ENCODE measurements at regions not wholly inside any gene's neighbourhood (a gene's known extent, or its start where the extent isn't known, plus 50 kb on each side); places are given as distances from the start of the nearest gene placed in this dataset.

- H3K4me1 ChIP-seq: peaks cover 0 to 8% (median 0%) of the 10 kb centered on the region in 4 donors
- TF ChIP-seq, protein P1, sequence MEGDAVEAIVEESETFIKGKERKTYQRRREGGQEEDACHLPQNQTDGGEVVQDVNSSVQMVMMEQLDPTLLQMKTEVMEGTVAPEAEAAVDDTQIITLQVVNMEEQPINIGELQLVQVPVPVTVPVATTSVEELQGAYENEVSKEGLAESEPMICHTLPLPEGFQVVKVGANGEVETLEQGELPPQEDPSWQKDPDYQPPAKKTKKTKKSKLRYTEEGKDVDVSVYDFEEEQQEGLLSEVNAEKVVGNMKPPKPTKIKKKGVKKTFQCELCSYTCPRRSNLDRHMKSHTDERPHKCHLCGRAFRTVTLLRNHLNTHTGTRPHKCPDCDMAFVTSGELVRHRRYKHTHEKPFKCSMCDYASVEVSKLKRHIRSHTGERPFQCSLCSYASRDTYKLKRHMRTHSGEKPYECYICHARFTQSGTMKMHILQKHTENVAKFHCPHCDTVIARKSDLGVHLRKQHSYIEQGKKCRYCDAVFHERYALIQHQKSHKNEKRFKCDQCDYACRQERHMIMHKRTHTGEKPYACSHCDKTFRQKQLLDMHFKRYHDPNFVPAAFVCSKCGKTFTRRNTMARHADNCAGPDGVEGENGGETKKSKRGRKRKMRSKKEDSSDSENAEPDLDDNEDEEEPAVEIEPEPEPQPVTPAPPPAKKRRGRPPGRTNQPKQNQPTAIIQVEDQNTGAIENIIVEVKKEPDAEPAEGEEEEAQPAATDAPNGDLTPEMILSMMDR (IDR thresholded peaks at IDR 0.05): no peak
- no peak for TF ChIP-seq POLR2AphosphoS5 (IDR thresholded peaks at IDR 0.05)
- no peak for TF ChIP-seq EP300 (IDR thresholded peaks at IDR 0.05)
- TF ChIP-seq POLR2A (IDR thresholded peaks at IDR 0.05): no peak
- H3K9me3 ChIP-seq: no peaks in the 10 kb centered on the region
- no peaks in the 10 kb centered on the region for H3K27me3 ChIP-seq
- DNase-seq: no peak
- no peaks in the 10 kb centered on the region for H3K36me3 ChIP-seq
- WGBS, 2 donors: 37 to 46% methylated on average over 7 of the region's 7 CpGs
- H3K4me3 ChIP-seq: no peak overlapping the region
- no peak overlapping the region for H3K27ac ChIP-seq
- peak; percentile 25 to 60 for ATAC-seq (ENCODE audit: low FRiP score in 2 of 2)
Measured at GRCh38 chr14:66045572-66046021, 440.6 kb upstream of the CCDC196 start.

- H3K4me3 ChIP-seq: no peak overlapping the region
- WGBS, 2 donors: 88 to 89% methylated on average over 1 of the region's 1 CpG
Measured at GRCh38 chr14:66046035-66046434, 440.1 kb upstream of the CCDC196 start.

DNA sequence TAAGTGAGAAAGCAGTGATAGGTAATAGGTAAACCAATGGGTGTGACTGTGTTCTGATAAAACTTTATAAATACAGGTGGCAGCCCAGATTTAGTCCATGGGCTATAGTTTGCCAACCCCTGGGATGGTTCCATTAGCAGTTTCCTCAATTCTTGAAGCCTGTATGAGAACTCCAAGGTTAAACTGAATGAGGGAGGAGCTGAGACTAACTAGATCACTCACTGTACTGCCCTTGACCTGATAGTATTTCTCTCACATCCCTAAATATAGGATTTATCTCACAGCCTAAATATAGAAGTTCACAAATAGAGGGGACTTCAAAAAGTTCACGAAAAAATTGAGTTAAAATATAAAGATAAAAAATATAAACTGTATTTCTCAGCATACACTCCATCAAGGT is 439.6 kb upstream of the CCDC196 start:
- Histone ChIP-seq H3K4me1 (peaks cover 0 to 8% (median 0%) of the 10 kb centered on the region in 4 donors), H3K9me3 (no peaks in the 10 kb centered on the region), H3K4me3 (no peak overlapping the region), H3K27me3 (no peaks in the 10 kb centered on the region), H3K36me3 (no peaks in the 10 kb centered on the region), H3K27ac (no peak overlapping the region)
- DNase-seq: no peak
- 64 to 82% methylated on average over 1 of the region's 1 CpG for WGBS, 2 donors
- TF ChIP-seq, protein P1 (IDR thresholded peaks at IDR 0.05): no peak
- TF ChIP-seq EP300 (IDR thresholded peaks at IDR 0.05) (no peak), POLR2AphosphoS5 (IDR thresholded peaks at IDR 0.05) (no peak), POLR2A (IDR thresholded peaks at IDR 0.05) (no peak)
- no peak for ATAC-seq (ENCODE audit: low FRiP score in 2 of 2)

More at GRCh38 chr14:66046035-66046434, 440.1 kb upstream of the CCDC196 start:
- Histone ChIP-seq H3K27ac (no peak overlapping the region), H3K4me1 (peaks cover 0 to 8% (median 0%) of the 10 kb centered on the region in 4 donors), H3K27me3 (no peaks in the 10 kb centered on the region), H3K9me3 (no peaks in the 10 kb centered on the region), H3K36me3 (no peaks in the 10 kb centered on the region)
- TF ChIP-seq, protein P1 (IDR thresholded peaks at IDR 0.05): no peak
- TF ChIP-seq POLR2A (IDR thresholded peaks at IDR 0.05) (no peak), POLR2AphosphoS5 (IDR thresholded peaks at IDR 0.05) (no peak), EP300 (IDR thresholded peaks at IDR 0.05) (no peak)
- DNase-seq: no peak
- ATAC-seq (ENCODE audit: low FRiP score in 2 of 2): no peak

GRCh38 chr14:66056268-66056907 is 429.8 kb upstream of the CCDC196 start:
- H3K4me1 ChIP-seq: no peaks in the 10 kb centered on the region
- ATAC-seq (ENCODE audit: low FRiP score in 2 of 2) (no peak), DNase-seq (no peak)
- TF ChIP-seq POLR2AphosphoS5 (IDR thresholded peaks at IDR 0.05) (no peak), EP300 (IDR thresholded peaks at IDR 0.05) (no peak), POLR2A (IDR thresholded peaks at IDR 0.05) (no peak)
- TF ChIP-seq, protein P1 (IDR thresholded peaks at IDR 0.05): no peak
- H3K27me3 ChIP-seq: no peaks in the 10 kb centered on the region
- no peaks in the 10 kb centered on the region for H3K36me3 ChIP-seq
- 71 to 80% methylated on average over 5 of the region's 5 CpGs for WGBS, 2 donors
- H3K4me3 ChIP-seq: no peak overlapping the region
- H3K9me3 ChIP-seq: no peaks in the 10 kb centered on the region
- no peak overlapping the region for H3K27ac ChIP-seq
